ENCODE measurements at regions not wholly inside any gene's neighbourhood (a gene's known extent, or its start where the extent isn't known, plus 50 kb on each side); places are given as distances from the start of the nearest gene placed in this dataset.

DNA sequence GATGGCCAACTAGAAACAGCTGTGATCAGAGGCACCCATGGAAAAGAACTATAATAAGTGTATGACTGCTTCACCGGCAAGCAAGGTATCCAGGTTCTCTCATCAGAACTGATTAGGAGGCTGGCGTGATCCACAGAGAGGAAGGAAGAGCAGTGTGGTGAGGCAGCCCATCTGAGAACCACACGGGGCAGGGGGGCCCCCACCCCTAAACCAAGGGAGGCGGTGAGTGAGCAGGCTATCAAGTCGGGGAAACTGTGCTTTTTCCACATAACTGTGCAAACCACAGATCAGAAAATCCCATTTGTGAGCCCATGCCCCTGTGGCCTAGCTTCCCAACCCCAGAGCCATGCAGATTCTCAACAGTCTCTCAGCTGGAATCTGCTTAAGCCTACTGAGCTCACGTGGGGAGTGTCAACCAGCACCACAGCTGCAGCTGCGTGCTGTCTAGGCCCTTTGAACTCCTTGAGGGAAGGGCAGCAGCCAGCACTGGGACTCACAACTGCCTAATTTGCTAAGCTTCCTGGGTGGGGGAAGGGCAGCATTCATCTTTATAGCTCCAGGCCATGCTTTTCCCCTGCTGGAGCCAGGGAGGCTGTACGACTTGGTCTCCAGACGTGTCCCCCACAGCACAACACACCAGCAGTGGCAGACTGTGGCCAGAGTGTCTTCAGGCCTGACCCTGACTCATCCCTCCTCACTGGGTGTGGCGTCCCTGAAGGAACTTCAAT is 444.4 kb upstream of the ATP2B1 start:
- Histone ChIP-seq H3K27me3 (ENCODE audit: insufficient read depth, low read depth, severe bottlenecking) (no peaks in the 10 kb centered on the region), H3K36me3 (no peaks in the 10 kb centered on the region), H3K27ac (no peak overlapping the region), H3K9me3 (ENCODE audit: severe bottlenecking) (no peaks in the 10 kb centered on the region), H3K4me3 (ENCODE audit: low read depth, low read length) (no peak overlapping the region)
- no peak for DNase-seq
- TF ChIP-seq CTCF (IDR thresholded peaks at IDR 0.05; ENCODE audit: low read depth, low read length): no peak

GRCh38 chr12:90151491-90152015 is 442.9 kb upstream of the ATP2B1 start:
- no peak for TF ChIP-seq CTCF (IDR thresholded peaks at IDR 0.05; ENCODE audit: low read depth, low read length)
- Histone ChIP-seq H3K27ac (no peak overlapping the region), H3K27me3 (ENCODE audit: insufficient read depth, low read depth, severe bottlenecking) (no peaks in the 10 kb centered on the region), H3K9me3 (ENCODE audit: severe bottlenecking) (no peaks in the 10 kb centered on the region), H3K4me3 (ENCODE audit: low read depth, low read length) (no peak overlapping the region), H3K36me3 (no peaks in the 10 kb centered on the region)
- DNase-seq: no peak

- no peaks in the 10 kb centered on the region for H3K36me3 ChIP-seq
- TF ChIP-seq CTCF (IDR thresholded peaks at IDR 0.05; ENCODE audit: low read depth, low read length): no peak
- no peaks in the 10 kb centered on the region for H3K9me3 ChIP-seq (ENCODE audit: severe bottlenecking)
These were observed 440.8 kb upstream of the ATP2B1 start for GRCh38 chr12:90149453-90149852.

DNA sequence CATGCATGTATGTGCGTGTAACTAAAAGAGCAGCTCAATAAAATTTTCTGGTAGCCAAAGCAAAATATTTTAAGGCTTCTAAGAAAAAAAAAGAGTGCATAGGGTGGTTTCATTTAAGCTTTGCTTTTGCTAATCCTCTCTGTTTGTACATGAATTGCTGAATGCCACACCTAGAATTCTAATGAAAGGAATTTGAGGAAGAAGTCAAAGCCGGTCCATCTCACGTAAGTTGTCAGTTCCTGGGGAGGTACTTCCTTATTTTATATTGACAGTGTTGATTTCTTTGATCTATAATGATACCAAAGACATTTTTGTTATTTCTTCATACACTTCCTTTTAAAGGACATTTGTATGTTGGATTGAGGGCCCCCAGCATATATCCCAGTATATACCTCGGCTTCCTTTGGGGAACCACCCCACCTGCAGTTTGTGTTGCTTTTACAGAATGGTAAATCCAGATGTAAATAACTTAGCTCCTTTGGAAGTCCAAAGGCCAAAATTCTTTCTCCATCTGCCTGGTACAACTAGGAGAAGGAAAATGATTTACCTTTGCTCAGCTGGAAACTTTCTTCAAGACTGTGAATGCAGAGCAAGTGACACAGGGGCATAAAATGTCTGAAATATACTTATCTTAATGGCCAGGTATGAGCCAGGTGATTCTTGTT is 420.9 kb upstream of the ATP2B1 start:
- Histone ChIP-seq H3K27me3 (ENCODE audit: insufficient read depth, low read depth, severe bottlenecking) (no peaks in the 10 kb centered on the region), H3K9me3 (ENCODE audit: severe bottlenecking) (peaks cover 4% of the 10 kb centered on the region), H3K27ac (no peak overlapping the region), H3K36me3 (no peaks in the 10 kb centered on the region), H3K4me3 (ENCODE audit: low read depth, low read length) (no peak overlapping the region)
- no peak for DNase-seq
- TF ChIP-seq CTCF (IDR thresholded peaks at IDR 0.05; ENCODE audit: low read depth, low read length): no peak

More at GRCh38 chr12:90149453-90149852, 440.8 kb upstream of the ATP2B1 start:
- Histone ChIP-seq H3K27ac (no peak overlapping the region), H3K27me3 (ENCODE audit: insufficient read depth, low read depth, severe bottlenecking) (no peaks in the 10 kb centered on the region), H3K4me3 (ENCODE audit: low read depth, low read length) (no peak overlapping the region)
- no peak for DNase-seq

DNA sequence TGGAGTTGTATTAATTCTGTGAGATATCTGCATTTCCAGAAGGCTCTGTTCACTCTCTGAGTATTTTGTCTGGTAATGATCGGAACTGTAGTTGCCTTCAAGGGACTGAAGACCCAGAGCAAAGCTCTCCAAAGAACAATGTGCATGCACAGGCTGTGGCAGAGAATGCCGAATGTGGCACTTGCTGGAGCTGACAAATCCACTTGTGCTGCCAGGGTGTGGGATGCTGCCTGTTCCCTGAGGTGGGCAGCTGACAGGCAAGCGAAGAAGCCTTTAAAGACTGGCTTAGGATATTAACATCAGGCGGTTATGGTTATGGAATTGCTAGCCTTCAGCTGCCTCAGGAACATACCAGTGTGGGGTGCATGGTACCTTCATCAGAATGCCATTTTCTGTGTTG is 419.9 kb upstream of the ATP2B1 start:
- Histone ChIP-seq H3K36me3 (no peaks in the 10 kb centered on the region), H3K27me3 (ENCODE audit: insufficient read depth, low read depth, severe bottlenecking) (no peaks in the 10 kb centered on the region), H3K27ac (no peak overlapping the region), H3K9me3 (ENCODE audit: severe bottlenecking) (peaks cover 4% of the 10 kb centered on the region), H3K4me3 (ENCODE audit: low read depth, low read length) (no peak overlapping the region)
- no peak for TF ChIP-seq CTCF (IDR thresholded peaks at IDR 0.05; ENCODE audit: low read depth, low read length)
- no peak for DNase-seq
